ENCODE measurements at regions not wholly inside any gene's neighbourhood (a gene's known extent, or its start where the extent isn't known, plus 50 kb on each side); places are given as distances from the start of the nearest gene placed in this dataset.
"Not testable (repeated sequence)": the region's sequence is repeated elsewhere in the genome, so short reads cannot be mapped to it uniquely, and the experiment has no call there.

- not testable (repeated sequence) for DNase-seq
Measured at GRCh38 chr6:60574723-60575122, 1711.3 kb downstream of the KHDRBS2 start.

GRCh38 chr6:60572607-60573006, 1713.4 kb downstream of the KHDRBS2 start:
- DNase-seq: peak; percentile 12 to 24

GRCh38 chr6:60571293-60572016, 1714.6 kb downstream of the KHDRBS2 start:
- DNase-seq: not testable (repeated sequence)

DNA sequence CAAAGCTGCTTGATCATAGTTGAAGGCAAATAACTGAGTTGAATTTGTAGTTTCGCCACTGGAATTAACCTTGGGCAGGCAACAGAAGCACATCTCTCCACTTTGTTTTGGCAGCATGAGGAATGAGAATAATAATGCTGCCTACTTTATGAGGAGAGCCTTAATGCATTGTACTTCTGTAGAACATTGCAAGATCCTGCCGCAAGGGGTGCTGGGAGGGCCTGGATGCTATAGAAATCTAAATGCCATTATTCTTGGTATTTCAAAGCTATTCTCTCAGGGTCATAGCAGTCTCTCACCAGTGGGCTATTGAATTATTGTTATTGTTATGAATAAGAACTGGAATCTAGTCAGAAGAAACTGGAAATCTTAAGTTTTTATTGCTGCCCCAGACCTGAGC, 1715.4 kb downstream of the KHDRBS2 start:
- not testable (repeated sequence) for DNase-seq

GRCh38 chr6:60567447-60568187, 1718.4 kb downstream of the KHDRBS2 start:
- DNase-seq: not testable (repeated sequence)

DNA sequence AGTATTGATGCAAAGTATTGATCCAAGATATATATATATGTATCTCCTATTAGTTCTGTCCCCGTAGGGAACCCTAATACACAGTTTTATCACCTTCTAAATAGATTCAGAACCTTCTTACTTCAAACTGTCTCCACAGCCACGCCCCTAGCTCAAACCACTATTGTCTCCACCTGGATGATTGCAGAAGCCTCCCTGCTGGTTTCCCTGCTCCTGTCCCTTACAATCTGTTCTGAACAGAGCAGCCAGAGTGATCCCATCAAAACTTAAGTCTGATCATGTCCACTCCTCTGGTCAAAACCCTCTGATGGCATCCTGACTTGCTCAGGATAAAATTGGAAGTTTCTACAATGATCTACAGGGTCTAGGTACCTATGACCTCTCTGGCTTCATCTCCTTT, 1719.6 kb downstream of the KHDRBS2 start:
- not testable (repeated sequence) for DNase-seq

DNA sequence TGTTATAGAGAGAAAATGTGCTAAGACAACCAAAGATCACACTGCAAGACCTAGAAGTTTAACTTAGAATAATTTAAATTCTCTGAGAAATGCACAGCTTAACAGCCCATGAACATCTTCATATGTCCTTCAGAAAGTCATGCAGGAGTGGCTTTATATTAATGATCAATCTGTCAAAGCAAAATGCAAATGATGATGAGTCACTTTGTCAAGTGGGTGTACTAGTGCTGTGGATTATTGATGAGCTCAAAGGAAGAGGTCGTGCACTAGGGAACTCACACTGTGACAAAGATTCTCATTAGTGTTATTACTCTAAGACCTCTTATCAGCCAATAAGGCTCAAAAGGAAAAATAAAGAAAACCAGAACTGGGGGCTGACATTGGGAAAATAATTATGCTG, 1726.3 kb downstream of the KHDRBS2 start:
- peak in 1 of 2 experiments; percentile 20 for DNase-seq

DNA sequence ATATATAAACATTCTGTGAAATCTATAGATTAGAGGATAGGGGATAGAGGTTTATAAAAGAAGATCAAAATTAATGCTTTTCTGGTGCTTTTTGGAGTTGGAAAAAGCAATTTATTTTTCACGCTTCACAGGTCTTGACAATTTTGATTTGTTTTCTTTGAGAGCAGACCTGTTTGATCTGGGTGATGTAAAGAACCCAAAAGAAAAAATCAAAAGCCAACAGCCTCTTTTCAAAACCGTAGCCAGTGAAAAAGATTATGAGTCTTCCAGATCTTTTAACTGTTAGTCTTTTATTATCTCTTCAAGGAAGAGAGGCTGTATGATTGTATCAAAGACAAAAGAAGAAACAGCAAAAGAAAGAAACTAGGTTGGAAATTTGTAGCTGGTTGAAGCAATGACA, 1738.7 kb downstream of the KHDRBS2 start:
- not testable (repeated sequence) for DNase-seq

DNA sequence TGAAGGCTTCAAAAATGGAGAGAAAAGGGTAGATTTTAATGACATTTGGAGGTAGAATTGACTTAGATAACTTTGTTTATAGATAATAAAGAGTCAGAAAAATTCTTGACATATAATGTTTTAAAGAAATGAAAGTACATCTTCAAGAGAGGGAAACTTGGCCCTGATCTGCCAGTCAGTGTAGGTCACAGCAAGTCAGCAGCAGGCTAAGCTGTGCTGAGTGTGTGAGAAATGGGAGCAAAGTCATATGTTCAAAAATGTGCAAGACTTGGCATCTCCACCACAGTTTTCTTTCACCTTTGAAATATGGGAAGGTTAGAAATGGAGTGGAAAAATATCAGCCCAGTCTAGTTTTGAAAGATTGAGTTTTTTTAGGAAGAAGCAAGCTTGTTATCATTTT, 1761.3 kb downstream of the KHDRBS2 start:
- DNase-seq: not testable (repeated sequence)

- DNase-seq: not testable (repeated sequence)
Measured at GRCh38 chr6:60477747-60478146, 1808.3 kb downstream of the KHDRBS2 start.

GRCh38 chr6:60473805-60474204, 1812.2 kb downstream of the KHDRBS2 start:
- DNase-seq: not testable (repeated sequence)

GRCh38 chr6:60471426-60471825, 1814.6 kb downstream of the KHDRBS2 start:
- not testable (repeated sequence) for DNase-seq

GRCh38 chr6:60450428-60450827, 1835.6 kb downstream of the KHDRBS2 start:
- DNase-seq: not testable (repeated sequence)

GRCh38 chr6:60444532-60444931, 1841.5 kb downstream of the KHDRBS2 start:
- not testable (repeated sequence) for DNase-seq

GRCh38 chr6:60439709-60440108, 1846.3 kb downstream of the KHDRBS2 start:
- not testable (repeated sequence) for DNase-seq

DNA sequence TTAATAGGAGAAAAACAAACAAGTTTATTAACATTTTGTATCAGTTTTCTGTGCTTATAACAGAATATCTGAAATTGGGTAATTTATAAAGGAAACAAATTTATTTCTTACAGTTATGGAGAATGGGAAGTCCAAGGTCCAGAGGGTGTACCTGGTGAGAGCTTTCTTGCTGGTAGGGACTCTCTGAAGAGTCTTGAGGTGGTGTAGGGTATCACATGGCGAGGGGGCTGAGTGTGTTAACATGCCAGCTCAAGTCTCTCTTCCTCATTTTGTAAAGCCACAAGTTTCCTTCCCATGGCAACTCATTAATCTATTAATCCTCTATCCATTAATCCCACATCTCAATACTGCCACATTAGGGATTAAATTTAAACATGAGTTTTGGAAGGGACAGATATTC, 1863.3 kb downstream of the KHDRBS2 start:
- DNase-seq: not testable (repeated sequence)

- not testable (repeated sequence) for DNase-seq
Measured at GRCh38 chr6:60416118-60416517, 1869.9 kb downstream of the KHDRBS2 start.

- not testable (repeated sequence) for DNase-seq
Measured at GRCh38 chr6:60408747-60409146, 1877.3 kb downstream of the KHDRBS2 start.

DNA sequence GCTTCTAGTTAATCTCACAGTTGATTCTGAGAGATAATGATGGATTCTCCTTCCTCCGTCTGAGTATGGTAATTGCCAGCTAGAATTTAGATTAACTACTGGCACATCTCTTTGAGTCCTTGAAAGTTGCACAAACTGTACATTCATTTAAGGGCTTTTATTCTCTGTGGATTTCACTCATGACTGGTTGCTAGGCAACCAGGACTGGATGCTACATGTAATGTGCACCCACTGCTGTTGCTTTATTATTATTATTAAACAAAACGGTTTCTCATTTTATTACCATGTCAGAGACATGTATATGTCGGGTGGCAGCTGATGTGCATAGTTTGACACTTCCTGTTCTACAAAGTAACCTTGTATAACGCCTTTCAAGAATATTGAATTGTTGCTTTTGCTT, 1882.8 kb downstream of the KHDRBS2 start:
- DNase-seq: peak; percentile 10 to 32

GRCh38 chr6:60402490-60402889, 1883.5 kb downstream of the KHDRBS2 start:
- DNase-seq: not testable (repeated sequence)

DNA sequence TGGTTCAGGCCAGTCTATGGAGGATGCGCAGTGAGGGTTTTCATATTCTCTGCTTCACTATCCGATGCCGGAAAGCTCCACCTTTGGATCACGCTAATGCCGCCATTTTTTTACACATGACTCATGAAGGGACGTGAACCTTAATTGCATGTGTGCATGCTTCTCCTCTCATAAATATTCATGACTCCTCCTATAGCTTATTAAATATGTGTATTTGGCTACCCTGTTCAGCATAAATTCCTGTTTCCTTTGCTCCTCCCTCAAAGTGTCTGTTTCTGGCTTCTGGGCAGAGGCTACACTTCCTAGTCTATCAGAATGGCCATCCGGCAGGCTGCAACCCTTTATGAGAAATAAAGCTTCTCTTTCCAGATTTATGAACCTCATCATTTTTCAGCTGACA, 1890.8 kb downstream of the KHDRBS2 start:
- DNase-seq: not testable (repeated sequence)

DNA sequence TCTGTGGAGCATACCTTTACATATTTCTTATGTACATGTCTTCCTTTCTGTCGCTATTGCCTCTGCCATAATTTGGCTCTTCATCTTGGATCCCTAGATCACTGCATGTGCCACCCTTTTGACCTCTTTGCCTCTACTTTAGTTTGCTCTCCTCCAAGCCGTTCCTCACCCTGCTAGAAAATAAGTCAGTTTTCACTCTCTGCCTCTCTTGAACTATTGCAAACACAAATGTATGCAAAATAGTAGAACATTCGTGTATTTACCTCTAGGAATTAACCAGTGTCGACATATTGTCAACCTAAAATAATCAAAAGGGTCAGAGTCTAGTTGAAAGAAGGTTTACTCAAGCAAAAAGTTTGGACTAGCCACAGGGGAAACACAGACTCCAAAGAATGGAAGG, 1893.1 kb downstream of the KHDRBS2 start:
- not testable (repeated sequence) for DNase-seq

DNA sequence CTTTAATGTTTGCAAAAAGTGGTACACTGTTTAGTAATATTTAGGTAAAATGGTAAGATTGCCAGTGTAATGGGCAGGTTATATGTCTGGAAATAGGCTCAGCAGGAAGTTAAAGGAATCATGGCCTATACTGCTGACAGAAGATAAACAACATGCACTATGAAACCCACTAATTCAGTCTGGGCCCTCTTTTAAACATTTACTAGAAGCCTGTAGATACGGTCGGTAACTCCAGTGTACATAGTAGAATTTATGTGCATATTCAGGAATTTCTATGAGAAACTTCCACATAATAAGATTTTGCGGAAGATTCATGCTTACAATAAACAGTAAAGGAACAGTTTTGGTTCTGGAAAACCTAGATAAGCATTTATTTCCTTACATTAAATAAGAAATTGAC, 1896.9 kb downstream of the KHDRBS2 start:
- DNase-seq: not testable (repeated sequence)

- DNase-seq: not testable (repeated sequence)
Measured at GRCh38 chr6:60384614-60385013, 1901.4 kb downstream of the KHDRBS2 start.
